Lung (tissue), 11 donors: ENCODE measurements at regions not wholly inside any gene's neighbourhood (a gene's known extent, or its start where the extent isn't known, plus 50 kb on each side); places are given as distances from the start of the nearest gene placed in this dataset.

Source experiments
- ATAC-seq: fragments of 200-7000 bp; cut with Tn5 transposase; one replicate; pipeline ENCODE4 v1.9.1; 2020; ENCODE audit warnings: moderate number of reproducible peaks; ENCODE audit not compliant: insufficient read depth, low FRiP score
- DNase-seq, 3 donors: peaks; one replicate each; pipeline ENCODE4 v3.0.0-alpha.2; 2013 to 2017
- H3K27ac ChIP-seq, 2 donors: one replicate each; pipeline ENCODE4 v1.5.1; 2013; ENCODE audit warnings: mild to moderate bottlenecking in 2 of 2, moderate library complexity in 2 of 2, control low read depth in 1 of 2, inconsistent platforms in 1 of 2, low read depth in 1 of 2, low read length in 1 of 2
- H3K27me3 ChIP-seq, 3 donors: one replicate each; pipeline ENCODE4 v1.5.1; 2013; ENCODE audit warnings: low read length in 2 of 3; ENCODE audit not compliant: control insufficient read depth in 3 of 3, insufficient read depth in 3 of 3
- H3K36me3 ChIP-seq, 4 donors: one replicate each; pipeline ENCODE4 v1.5.1; 2013; ENCODE audit warnings: low read length in 4 of 4, mild to moderate bottlenecking in 1 of 4, moderate library complexity in 1 of 4; ENCODE audit not compliant: control insufficient read depth in 4 of 4, insufficient read depth in 4 of 4
- H3K4me1 ChIP-seq, 5 donors: one replicate each; pipeline ENCODE4 v1.5.1; 2013; ENCODE audit warnings: low read length in 5 of 5, mild to moderate bottlenecking in 2 of 5, moderate library complexity in 1 of 5; ENCODE audit not compliant: control insufficient read depth in 5 of 5, insufficient read depth in 5 of 5
- H3K4me3 ChIP-seq: one replicate; pipeline ENCODE4 v1.5.1; 2013; ENCODE audit warnings: mild to moderate bottlenecking, control low read depth, moderate library complexity
- H3K9ac ChIP-seq, 2 donors: one replicate each; pipeline ENCODE4 v1.5.1; 2013; ENCODE audit warnings: low read length in 2 of 2, control low read depth in 1 of 2; ENCODE audit not compliant: insufficient read depth in 1 of 2
- H3K9me3 ChIP-seq, 4 donors: one replicate each; pipeline ENCODE4 v1.5.1; 2013; ENCODE audit warnings: low read length in 3 of 4, mild to moderate bottlenecking in 1 of 4, moderate library complexity in 1 of 4; ENCODE audit not compliant: control insufficient read depth in 4 of 4, insufficient read depth in 3 of 4
- CTCF ChIP-seq: IDR thresholded peaks from 2 replicates; pipeline ENCODE4 v1.5.1; 2012; ENCODE audit warnings: mild to moderate bottlenecking; ENCODE audit errors: control extremely low read depth, extremely low read depth
- WGBS, 2 donors: extraction: QIAGEN DNeasy Blood & Tissue Kit; methylation state at CpG; one replicate each; pipeline ENCODE4 v1.1.7; 2013; 5-methylcytosine and 5-hydroxymethylcytosine counted together
- donor health status: control.
- donor health status: control.
- donor health status: Bipolar disorder and iron deficiency.
- donor health status: healthy.
- donor health status: DM: yes; HTN: yes; CAD: no.

GRCh38 chr1:230002164-230002803, 64.8 kb upstream of the GALNT2 start:
- no peak overlapping the region for H3K27ac ChIP-seq
- peaks cover 0 to 2% (median 0%) of the 10 kb centered on the region in 5 donors for H3K4me1 ChIP-seq
- peak in 2 of 3 donors; percentile 4 to 38 for DNase-seq
- H3K9ac ChIP-seq = no peak overlapping the region
- peaks cover 0 to 1% (median 0%) of the 10 kb centered on the region in 4 donors for H3K9me3 ChIP-seq
- H3K27me3 ChIP-seq = peaks cover 0 to 2% (median 0%) of the 10 kb centered on the region in 3 donors
- no peaks in the 10 kb centered on the region for H3K36me3 ChIP-seq
- ATAC-seq = no peak
- 54 to 56% methylated on average over 5 of the region's 5 CpGs for WGBS, 2 donors
- H3K4me3 ChIP-seq = no peak overlapping the region
- TF ChIP-seq CTCF = no peak

- Histone ChIP-seq H3K9me3 (peaks cover 0 to 1% (median 0%) of the 10 kb centered on the region in 4 donors), H3K36me3 (no peaks in the 10 kb centered on the region), H3K27ac (no peak overlapping the region), H3K9ac (no peak overlapping the region), H3K4me1 (peaks cover 0 to 2% (median 0%) of the 10 kb centered on the region in 5 donors), H3K4me3 (no peak overlapping the region), H3K27me3 (peaks cover 0 to 2% (median 0%) of the 10 kb centered on the region in 3 donors)
- 89 to 92% methylated on average over 6 of the region's 6 CpGs for WGBS, 2 donors
- DNase-seq = no peak
- no peak for ATAC-seq
- no peak for TF ChIP-seq CTCF
Observed at GRCh38 chr1:230003409-230003808, 63.6 kb upstream of the GALNT2 start.

GRCh38 chr1:230005040-230005439, 62.0 kb upstream of the GALNT2 start:
- Histone ChIP-seq H3K4me1 (peaks cover 0 to 2% (median 0%) of the 10 kb centered on the region in 5 donors), H3K4me3 (no peak overlapping the region), H3K27ac (no peak overlapping the region), H3K9me3 (peaks cover 0 to 3% (median 0%) of the 10 kb centered on the region in 4 donors), H3K9ac (no peak overlapping the region), H3K27me3 (peaks cover 0 to 2% (median 0%) of the 10 kb centered on the region in 3 donors), H3K36me3 (no peaks in the 10 kb centered on the region)
- ATAC-seq (no peak), DNase-seq (no peak)
- WGBS, 2 donors = 76 to 77% methylated on average over 8 of the region's 8 CpGs
- TF ChIP-seq CTCF = no peak
